ENCODE measurements at regions not wholly inside any gene's neighbourhood (a gene's known extent, or its start where the extent isn't known, plus 50 kb on each side); places are given as distances from the start of the nearest gene placed in this dataset.

GRCh38 chr18:28313602-28314001 is 136.7 kb upstream of the CDH2 start:
- TF ChIP-seq ZFX (IDR thresholded peaks at IDR 0.05; ENCODE audit: borderline replicate concordance) (no peak), CTCF (IDR thresholded peaks at IDR 0.05) (no peak)
- no peak overlapping the region for H3K27ac ChIP-seq

GRCh38 chr18:28288784-28289183 is 111.9 kb upstream of the CDH2 start:
- no peak overlapping the region for H3K27ac ChIP-seq
- TF ChIP-seq CTCF (IDR thresholded peaks at IDR 0.05), result no peak
- TF ChIP-seq ZFX (IDR thresholded peaks at IDR 0.05; ENCODE audit: borderline replicate concordance), result no peak

DNA sequence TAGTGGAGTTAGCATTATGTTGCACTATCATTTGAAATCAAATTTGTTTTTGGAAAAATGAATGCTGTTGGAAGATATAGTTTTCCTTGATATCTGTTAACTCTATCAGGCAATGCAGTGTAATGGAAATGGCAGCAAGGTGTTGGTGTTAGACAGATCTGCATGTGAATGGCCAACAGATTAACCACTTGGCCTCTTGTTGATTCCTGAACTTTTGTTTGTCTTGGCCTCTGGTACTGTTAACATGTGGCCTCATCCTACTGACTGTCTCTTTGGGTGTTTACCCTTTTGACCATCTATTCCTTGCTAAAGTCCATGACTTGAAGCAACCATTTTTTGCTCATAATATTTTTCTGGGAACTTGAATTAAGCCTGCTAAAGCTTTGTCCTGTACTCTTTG is 110.2 kb upstream of the CDH2 start:
- no peak overlapping the region for H3K27ac ChIP-seq
- TF ChIP-seq ZFX (IDR thresholded peaks at IDR 0.05; ENCODE audit: borderline replicate concordance), result no peak
- TF ChIP-seq CTCF (IDR thresholded peaks at IDR 0.05), result no peak

- TF ChIP-seq CTCF (IDR thresholded peaks at IDR 0.05) (no peak), ZFX (IDR thresholded peaks at IDR 0.05; ENCODE audit: borderline replicate concordance) (no peak)
- no peak overlapping the region for H3K27ac ChIP-seq
Measured at GRCh38 chr18:28284132-28284531, 107.2 kb upstream of the CDH2 start.

DNA sequence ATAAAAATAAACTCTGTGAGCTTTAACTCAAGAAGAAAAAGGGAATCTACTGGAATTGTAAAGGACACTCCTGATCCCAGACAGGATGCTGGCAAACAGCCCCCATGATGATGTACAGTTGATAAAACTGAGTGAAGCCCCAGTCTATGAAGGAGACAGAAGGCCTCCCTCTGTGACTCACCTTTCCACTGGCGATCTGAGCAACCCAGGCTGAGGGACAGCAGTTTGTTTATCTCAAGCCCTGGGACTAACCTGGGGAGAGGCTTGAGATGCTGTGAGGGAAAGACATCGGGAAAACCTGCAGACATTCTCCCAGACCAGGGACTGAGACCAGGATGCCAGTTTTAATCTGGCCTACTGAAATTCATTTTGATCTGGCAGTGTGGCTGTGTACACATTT is 104.5 kb upstream of the CDH2 start:
- H3K27ac ChIP-seq, result no peak overlapping the region
- TF ChIP-seq CTCF (IDR thresholded peaks at IDR 0.05), result no peak
- no peak for TF ChIP-seq ZFX (IDR thresholded peaks at IDR 0.05; ENCODE audit: borderline replicate concordance)

DNA sequence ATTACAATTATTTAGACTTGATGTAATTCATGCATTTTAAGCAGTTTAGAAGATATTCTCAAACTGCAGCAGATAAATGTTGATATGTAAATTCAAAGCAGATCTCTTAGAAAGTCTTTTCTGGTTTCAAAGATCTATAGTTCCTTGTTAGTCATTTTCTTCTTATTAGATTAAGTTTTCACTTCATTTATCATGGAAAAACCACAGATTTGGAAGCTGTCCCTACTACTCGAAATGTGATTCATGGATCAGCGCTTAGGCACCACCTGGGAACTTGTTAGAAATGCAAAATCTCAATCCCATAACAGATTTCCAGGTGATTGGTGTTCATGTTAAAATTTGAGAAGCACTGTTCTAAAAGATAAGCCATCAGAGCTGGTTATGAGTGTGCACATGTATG is 92.8 kb upstream of the CDH2 start:
- TF ChIP-seq CTCF (IDR thresholded peaks at IDR 0.05) (no peak), ZFX (IDR thresholded peaks at IDR 0.05; ENCODE audit: borderline replicate concordance) (no peak)
- no peak overlapping the region for H3K27ac ChIP-seq

DNA sequence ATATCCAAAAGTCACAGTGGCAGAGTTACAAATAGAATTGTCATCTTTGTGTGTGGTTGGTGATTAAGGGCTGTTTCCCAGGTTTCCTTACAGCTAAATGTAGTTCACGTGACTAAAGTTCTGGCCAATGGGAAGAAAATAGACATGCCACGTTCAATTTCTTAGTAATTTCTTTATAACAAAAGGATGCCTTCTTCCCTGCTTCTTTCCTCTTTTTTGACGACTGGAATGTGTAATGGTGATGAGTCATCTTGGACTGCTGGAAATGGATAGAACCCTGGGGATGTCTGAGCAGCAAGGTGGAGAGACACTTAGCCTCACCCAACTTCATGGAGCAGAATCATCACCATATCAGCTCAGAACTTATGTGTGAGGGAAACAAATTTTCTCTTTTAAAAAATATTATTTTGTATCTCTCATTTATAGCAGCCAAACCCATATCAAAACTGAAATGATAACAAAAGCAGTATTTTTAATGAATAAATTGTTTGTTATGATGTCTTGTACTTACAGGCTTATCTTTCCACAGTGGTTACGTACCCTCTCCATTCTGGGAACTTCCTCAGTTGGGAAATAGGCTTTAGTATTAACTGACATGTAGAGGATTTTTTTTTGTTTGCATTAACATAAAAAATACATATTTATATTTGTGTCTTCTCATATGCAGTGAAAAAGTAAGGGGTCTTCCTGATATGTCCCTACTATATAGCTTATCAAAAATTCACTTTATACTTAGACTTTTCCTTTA is 91.1 kb upstream of the CDH2 start:
- no peak for TF ChIP-seq ZFX (IDR thresholded peaks at IDR 0.05; ENCODE audit: borderline replicate concordance)
- TF ChIP-seq CTCF (IDR thresholded peaks at IDR 0.05), result no peak
- no peak overlapping the region for H3K27ac ChIP-seq
